ENCODE measurements at regions not wholly inside any gene's neighbourhood (a gene's known extent, or its start where the extent isn't known, plus 50 kb on each side); places are given as distances from the start of the nearest gene placed in this dataset.

DNA sequence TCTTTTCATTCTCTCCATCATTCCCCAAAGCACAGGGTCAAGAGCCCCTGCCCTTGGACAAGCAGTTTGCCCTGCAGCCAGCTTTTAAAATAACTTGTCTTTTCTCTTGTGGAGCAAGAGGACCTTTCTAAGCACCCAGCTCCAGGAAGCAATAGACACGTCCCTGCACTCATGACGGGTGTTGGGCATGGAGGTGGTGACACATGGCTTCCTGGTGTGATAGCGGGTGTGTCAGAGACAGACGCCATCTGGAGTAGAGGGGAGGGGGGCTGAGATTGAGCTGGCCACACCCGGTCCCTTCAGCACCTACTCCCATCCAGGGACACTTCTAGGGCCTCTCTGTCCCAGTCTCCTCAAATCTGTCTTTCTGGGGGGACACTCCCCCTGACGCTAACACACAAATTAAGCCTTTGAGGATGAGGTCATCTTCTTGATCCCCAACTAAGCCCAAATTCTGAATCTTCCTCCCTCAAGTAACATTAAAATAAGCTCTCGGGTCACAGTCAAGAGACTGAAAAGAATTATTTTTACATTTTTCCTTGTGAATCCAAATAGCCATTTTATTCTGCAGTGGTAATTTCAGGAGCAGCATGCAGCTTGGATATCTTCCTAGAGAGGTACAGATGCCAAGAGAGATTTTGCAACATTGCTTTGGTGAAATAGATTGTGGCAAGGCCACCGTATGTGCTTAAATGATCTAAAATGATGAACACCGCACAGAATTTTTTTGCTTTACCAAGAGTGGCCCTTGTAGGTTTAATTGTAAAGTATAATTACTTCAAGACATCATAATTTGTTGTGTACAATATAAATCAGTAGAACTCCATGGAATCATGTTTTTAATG is 216.6 kb upstream of the IRX3 start:
- no peak for TF ChIP-seq EP300 (conservative IDR thresholded peaks at IDR 0.05; ENCODE audit: poor library complexity, severe bottlenecking)
- TF ChIP-seq, protein P1, sequence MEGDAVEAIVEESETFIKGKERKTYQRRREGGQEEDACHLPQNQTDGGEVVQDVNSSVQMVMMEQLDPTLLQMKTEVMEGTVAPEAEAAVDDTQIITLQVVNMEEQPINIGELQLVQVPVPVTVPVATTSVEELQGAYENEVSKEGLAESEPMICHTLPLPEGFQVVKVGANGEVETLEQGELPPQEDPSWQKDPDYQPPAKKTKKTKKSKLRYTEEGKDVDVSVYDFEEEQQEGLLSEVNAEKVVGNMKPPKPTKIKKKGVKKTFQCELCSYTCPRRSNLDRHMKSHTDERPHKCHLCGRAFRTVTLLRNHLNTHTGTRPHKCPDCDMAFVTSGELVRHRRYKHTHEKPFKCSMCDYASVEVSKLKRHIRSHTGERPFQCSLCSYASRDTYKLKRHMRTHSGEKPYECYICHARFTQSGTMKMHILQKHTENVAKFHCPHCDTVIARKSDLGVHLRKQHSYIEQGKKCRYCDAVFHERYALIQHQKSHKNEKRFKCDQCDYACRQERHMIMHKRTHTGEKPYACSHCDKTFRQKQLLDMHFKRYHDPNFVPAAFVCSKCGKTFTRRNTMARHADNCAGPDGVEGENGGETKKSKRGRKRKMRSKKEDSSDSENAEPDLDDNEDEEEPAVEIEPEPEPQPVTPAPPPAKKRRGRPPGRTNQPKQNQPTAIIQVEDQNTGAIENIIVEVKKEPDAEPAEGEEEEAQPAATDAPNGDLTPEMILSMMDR (IDR thresholded peaks at IDR 0.05; ENCODE audit: poor library complexity, severe bottlenecking) = no peak
- TF ChIP-seq POLR2AphosphoS5 (IDR thresholded peaks at IDR 0.05) = no peak
- no peak for TF ChIP-seq RAD21 (conservative IDR thresholded peaks at IDR 0.05)
- no peak for TF ChIP-seq EZH2 (IDR thresholded peaks at IDR 0.05; ENCODE audit: borderline replicate concordance, insufficient read depth, low read length, poor library complexity, severe bottlenecking)
- TF ChIP-seq, protein P2, sequence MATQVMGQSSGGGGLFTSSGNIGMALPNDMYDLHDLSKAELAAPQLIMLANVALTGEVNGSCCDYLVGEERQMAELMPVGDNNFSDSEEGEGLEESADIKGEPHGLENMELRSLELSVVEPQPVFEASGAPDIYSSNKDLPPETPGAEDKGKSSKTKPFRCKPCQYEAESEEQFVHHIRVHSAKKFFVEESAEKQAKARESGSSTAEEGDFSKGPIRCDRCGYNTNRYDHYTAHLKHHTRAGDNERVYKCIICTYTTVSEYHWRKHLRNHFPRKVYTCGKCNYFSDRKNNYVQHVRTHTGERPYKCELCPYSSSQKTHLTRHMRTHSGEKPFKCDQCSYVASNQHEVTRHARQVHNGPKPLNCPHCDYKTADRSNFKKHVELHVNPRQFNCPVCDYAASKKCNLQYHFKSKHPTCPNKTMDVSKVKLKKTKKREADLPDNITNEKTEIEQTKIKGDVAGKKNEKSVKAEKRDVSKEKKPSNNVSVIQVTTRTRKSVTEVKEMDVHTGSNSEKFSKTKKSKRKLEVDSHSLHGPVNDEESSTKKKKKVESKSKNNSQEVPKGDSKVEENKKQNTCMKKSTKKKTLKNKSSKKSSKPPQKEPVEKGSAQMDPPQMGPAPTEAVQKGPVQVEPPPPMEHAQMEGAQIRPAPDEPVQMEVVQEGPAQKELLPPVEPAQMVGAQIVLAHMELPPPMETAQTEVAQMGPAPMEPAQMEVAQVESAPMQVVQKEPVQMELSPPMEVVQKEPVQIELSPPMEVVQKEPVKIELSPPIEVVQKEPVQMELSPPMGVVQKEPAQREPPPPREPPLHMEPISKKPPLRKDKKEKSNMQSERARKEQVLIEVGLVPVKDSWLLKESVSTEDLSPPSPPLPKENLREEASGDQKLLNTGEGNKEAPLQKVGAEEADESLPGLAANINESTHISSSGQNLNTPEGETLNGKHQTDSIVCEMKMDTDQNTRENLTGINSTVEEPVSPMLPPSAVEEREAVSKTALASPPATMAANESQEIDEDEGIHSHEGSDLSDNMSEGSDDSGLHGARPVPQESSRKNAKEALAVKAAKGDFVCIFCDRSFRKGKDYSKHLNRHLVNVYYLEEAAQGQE (IDR thresholded peaks at IDR 0.05; ENCODE audit: borderline replicate concordance) = no peak
- no peak for TF ChIP-seq MXI1 (conservative IDR thresholded peaks at IDR 0.05; ENCODE audit: poor library complexity, severe bottlenecking)
- TF ChIP-seq TAF1 (IDR thresholded peaks at IDR 0.05; ENCODE audit: low read depth) = no peak
- no peak for TF ChIP-seq SMC3 (conservative IDR thresholded peaks at IDR 0.05; ENCODE audit: poor library complexity)
